H1 (cell line): ENCODE measurements at regions not wholly inside any gene's neighbourhood (a gene's known extent, or its start where the extent isn't known, plus 50 kb on each side); places are given as distances from the start of the nearest gene placed in this dataset.

Experiments used
- CTCF ChIA-PET: fragments of 300-600 bp; sonication (Branson Sonifier 250); formaldehyde crosslinking; loops from one replicate; lab custom pipeline; 2021; ENCODE audit not compliant: partially characterized antibody; lab: Charles Lee
- POLR2A ChIA-PET: fragments of 300-600 bp; sonication (Branson Sonifier 250); formaldehyde crosslinking; loops from one replicate; lab custom pipeline; 2021; ENCODE audit warnings: inconsistent platforms; ENCODE audit not compliant: partially characterized antibody; lab: Charles Lee
- DNase-seq, 2 experiments: peaks; one replicate each; pipeline versions ENCODE4 v3.0.0 to v3.0.0-alpha.2; 2010 to 2022; ENCODE audit warnings: low spot score in 2 of 2, low read depth in 1 of 2, mixed read lengths in 1 of 2
- FAIRE-seq: peaks from 2 replicates; lab custom pipeline; 2011; peaks lifted over from hg19 to GRCh38; lab: Jason Lieb, UNC
- H2AFZ ChIP-seq: 2 replicates; pipeline ENCODE4 v1.8.1; 2012; ENCODE audit warnings: low read length, inconsistent platforms
- H2AK5ac ChIP-seq: 2 replicates; pipeline ENCODE4 v1.6.1; 2013; ENCODE audit warnings: low read depth, low read length
- H2BK120ac ChIP-seq: replicated peaks from 2 replicates; pipeline ENCODE3; 2013; ENCODE audit warnings: low read depth, low read length, inconsistent platforms
- H2BK12ac ChIP-seq: 2 replicates; pipeline ENCODE4 v1.6.1; 2013; ENCODE audit warnings: low read depth, low read length
- H2BK15ac ChIP-seq: 2 replicates; pipeline ENCODE4 v1.6.1; 2013; ENCODE audit warnings: low read length
- H2BK20ac ChIP-seq: 2 replicates; pipeline ENCODE4 v1.6.1; 2013; ENCODE audit warnings: low read length
- H2BK5ac ChIP-seq: 2 replicates; pipeline ENCODE4 v1.6.1; 2013; ENCODE audit warnings: low read depth, low read length
- H3K14ac ChIP-seq: 2 replicates; pipeline ENCODE4 v1.6.1; 2013; ENCODE audit warnings: inconsistent platforms; ENCODE audit not compliant: insufficient read length
- H3K18ac ChIP-seq: 2 replicates; pipeline ENCODE4 v1.6.1; 2013; ENCODE audit warnings: low read length; ENCODE audit errors: extremely low read depth
- H3K23ac ChIP-seq: 2 replicates; pipeline ENCODE4 v1.6.1; 2013; ENCODE audit warnings: inconsistent platforms; ENCODE audit not compliant: insufficient read length
- H3K23me2 ChIP-seq: 2 replicates; pipeline ENCODE4 v1.6.1; 2013; ENCODE audit warnings: low read depth, low read length
- H3K27ac ChIP-seq: 2 replicates; pipeline ENCODE4 v1.6.1; 2011; ENCODE audit warnings: low read depth, low read length, inconsistent platforms
- H3K27me3 ChIP-seq, 4 experiments: replicated peaks in 1 of 4; 1 replicate in 1 of 4; 2 replicates in 3 of 4; pipeline versions ENCODE4 v1.6.1 to v1.8.1; 2011 to 2013; ENCODE audit warnings: low read length in 3 of 4, mild to moderate bottlenecking in 3 of 4, inconsistent platforms in 2 of 4, mixed read lengths in 2 of 4, moderate library complexity in 1 of 4; ENCODE audit not compliant: control insufficient read depth in 3 of 4, insufficient read depth in 3 of 4; ENCODE audit errors: extremely low read depth in 1 of 4
- H3K36me3 ChIP-seq, 4 experiments: 2 replicates each; pipeline versions ENCODE4 v1.6.1 to v1.8.1; 2011 to 2013; ENCODE audit warnings: mild to moderate bottlenecking in 4 of 4, low read length in 3 of 4, moderate library complexity in 2 of 4, control low read depth in 1 of 4, inconsistent platforms in 1 of 4; ENCODE audit not compliant: insufficient read depth in 4 of 4, control insufficient read depth in 2 of 4
- H3K4ac ChIP-seq: replicated peaks from 2 replicates; pipeline ENCODE3; 2013; ENCODE audit warnings: low read length, low read depth, mixed read lengths, inconsistent platforms; ENCODE audit not compliant: insufficient read length
- H3K4me1 ChIP-seq, 4 experiments: replicated peaks in 1 of 4; 1 replicate in 1 of 4; 2 replicates in 3 of 4; pipeline versions ENCODE4 v1.6.1 to v1.8.1; 2011 to 2013; ENCODE audit warnings: low read length in 3 of 4, inconsistent platforms in 2 of 4, mixed read lengths in 1 of 4; ENCODE audit not compliant: insufficient read depth in 4 of 4, control insufficient read depth in 3 of 4
- H3K4me2 ChIP-seq, 2 experiments: 2 replicates each; pipeline versions ENCODE4 v1.6.1 to v1.8.1; 2011 to 2013; ENCODE audit warnings: low read depth in 2 of 2, low read length in 2 of 2, control low read depth in 1 of 2, inconsistent platforms in 1 of 2, mild to moderate bottlenecking in 1 of 2; ENCODE audit not compliant: insufficient read depth in 1 of 2
- H3K4me3 ChIP-seq, 4 experiments: fragments of 200-600, 300-600 bp in 1 of 4; sonication (generic), shearing (Covaris generic), sonication (Bioruptor Twin) in 1 of 4; 2 replicates each; pipeline versions ENCODE4 v1.5.1 to v1.8.1; 2011 to 2016; ENCODE audit warnings: low read length in 4 of 4, low read depth in 3 of 4, control low read depth in 2 of 4, inconsistent platforms in 2 of 4, mild to moderate bottlenecking in 2 of 4, mixed read lengths in 1 of 4, moderate library complexity in 1 of 4; ENCODE audit not compliant: insufficient read depth in 2 of 4; ENCODE audit errors: extremely low read depth in 1 of 4
- H3K56ac ChIP-seq: replicated peaks from 2 replicates; pipeline ENCODE3; 2013; ENCODE audit warnings: low read depth, mild to moderate bottlenecking, mixed read lengths, low read length, inconsistent platforms; ENCODE audit not compliant: insufficient read length
- H3K79me1 ChIP-seq: 2 replicates; pipeline ENCODE4 v1.6.1; 2013; ENCODE audit warnings: low read depth, low read length, control low read depth
- H3K79me2 ChIP-seq, 2 experiments: 2 replicates each; pipeline versions ENCODE4 v1.6.1 to v1.8.1; 2012 to 2013; ENCODE audit warnings: low read length in 2 of 2, mild to moderate bottlenecking in 2 of 2, inconsistent platforms in 1 of 2; ENCODE audit not compliant: insufficient read depth in 2 of 2, control insufficient read depth in 1 of 2
- H3K9ac ChIP-seq, 4 experiments: replicated peaks in 1 of 4; 1 replicate in 1 of 4; 2 replicates in 3 of 4; pipeline versions ENCODE4 v1.6.1 to v1.8.1; 2011 to 2013; ENCODE audit warnings: low read depth in 3 of 4, low read length in 3 of 4, control low read depth in 2 of 4, mild to moderate bottlenecking in 2 of 4, moderate library complexity in 2 of 4, inconsistent platforms in 1 of 4; ENCODE audit errors: extremely low read depth in 1 of 4
- H3K9me3 ChIP-seq, 2 experiments: 2 replicates each; pipeline versions ENCODE4 v1.6.1 to v1.8.1; 2012 to 2013; ENCODE audit warnings: mild to moderate bottlenecking in 2 of 2, moderate library complexity in 2 of 2, control low read depth in 1 of 2, inconsistent platforms in 1 of 2, low read depth in 1 of 2, low read length in 1 of 2, mixed read lengths in 1 of 2; ENCODE audit not compliant: insufficient read depth in 2 of 2
- H4K20me1 ChIP-seq, 2 experiments: replicated peaks in 1 of 2; 2 replicates each; pipeline versions ENCODE3 to v1.8.1; 2011 to 2013; ENCODE audit warnings: inconsistent platforms in 2 of 2, low read length in 2 of 2, mild to moderate bottlenecking in 1 of 2; ENCODE audit not compliant: insufficient read depth in 2 of 2, control insufficient read depth in 1 of 2
- H4K5ac ChIP-seq: 2 replicates; pipeline ENCODE4 v1.6.1; 2013; ENCODE audit warnings: low read length, low read depth, mixed read lengths, inconsistent platforms; ENCODE audit not compliant: insufficient read length
- H4K8ac ChIP-seq: 2 replicates; pipeline ENCODE4 v1.8.0; 2013; ENCODE audit warnings: mild to moderate bottlenecking, moderate library complexity, low read length, inconsistent platforms; ENCODE audit not compliant: insufficient read depth; ENCODE audit errors: extremely low read depth
- H4K91ac ChIP-seq: replicated peaks from 2 replicates; pipeline ENCODE3; 2013; ENCODE audit warnings: low read length, mixed read lengths, inconsistent platforms; ENCODE audit not compliant: insufficient read length
- ASH2L ChIP-seq: fragments of 200-600, 300-600 bp; sonication (generic); IDR thresholded peaks from one replicate; pipeline ENCODE4 v1.7.1; 2017; ENCODE audit warnings: low read length
- BACH1 ChIP-seq: IDR thresholded peaks from 2 replicates; pipeline ENCODE4 v1.6.1; 2012; ENCODE audit warnings: low read length, improper control_type of control experiment
- KDM4A ChIP-seq: IDR thresholded peaks from one replicate; pipeline ENCODE4 v1.7.1; 2012; ENCODE audit warnings: low read depth, mild to moderate bottlenecking, moderate library complexity, low read length, inconsistent platforms; ENCODE audit not compliant: severe bottlenecking
- RNF2 ChIP-seq: fragments of 200-900, 300-1000 bp; sonication (generic); IDR thresholded peaks from 2 replicates; pipeline ENCODE4 v1.7.1; 2016; ENCODE audit warnings: borderline replicate concordance, low read depth, mild to moderate bottlenecking, antibody characterized with exemption, low read length; ENCODE audit not compliant: poor library complexity, severe bottlenecking; ENCODE audit errors: missing control alignments
- SAP30 ChIP-seq: fragments of 300-600 bp; sonication (generic); IDR thresholded peaks from 2 replicates; pipeline ENCODE4 v1.7.1; 2012; ENCODE audit warnings: low read length, moderate library complexity, mild to moderate bottlenecking, inconsistent platforms; ENCODE audit not compliant: insufficient read depth, insufficient replicate concordance
- SIRT6 ChIP-seq: IDR thresholded peaks from one replicate; pipeline ENCODE4 v1.7.1; 2012; ENCODE audit warnings: low read length, inconsistent platforms
- ZNF274 ChIP-seq: IDR thresholded peaks from 2 replicates; pipeline ENCODE4 v1.7.0; 2012; ENCODE audit warnings: low read length, borderline replicate concordance; ENCODE audit errors: extremely low read depth
- WGBS, 2 experiments: shearing (Covaris generic) in 1 of 2; methylation state at CpG; one replicate each; pipeline versions ENCODE4 v1.1.6 to v1.1.7; 2013 to 2015; ENCODE audit warnings: low lambda C conversion rate in 2 of 2, mixed read lengths in 2 of 2, inconsistent platforms in 1 of 2, low coverage in 1 of 2, missing lambda C conversion rate in 1 of 2; ENCODE audit not compliant: insufficient replicate concordance in 2 of 2, insufficient coverage in 1 of 2, insufficient read length in 1 of 2; ENCODE audit errors: extremely low coverage in 1 of 2, missing lambda C conversion rate in 1 of 2; 5-methylcytosine and 5-hydroxymethylcytosine counted together
- TF ChIP-seq, protein P1 (sequence below): IDR thresholded peaks from 2 replicates; pipeline ENCODE4 v1.6.1; 2011; ENCODE audit warnings: low read length, improper control_type of control experiment
- TF ChIP-seq, protein P2 (sequence below): IDR thresholded peaks from 2 replicates; pipeline ENCODE4 v1.6.1; 2012; ENCODE audit warnings: inconsistent platforms
- TF ChIP-seq, protein P3 (sequence below), 3 experiments: IDR thresholded peaks; 1 replicate in 2 of 3; 2 replicates in 1 of 3; pipeline versions ENCODE4 v1.5.1 to v1.6.1; 2011; ENCODE audit warnings: low read length in 3 of 3, mild to moderate bottlenecking in 3 of 3, inconsistent platforms in 2 of 3, low read depth in 1 of 3, moderate library complexity in 1 of 3; ENCODE audit not compliant: insufficient read depth in 1 of 3; ENCODE audit errors: control extremely low read depth in 1 of 3

DNA sequence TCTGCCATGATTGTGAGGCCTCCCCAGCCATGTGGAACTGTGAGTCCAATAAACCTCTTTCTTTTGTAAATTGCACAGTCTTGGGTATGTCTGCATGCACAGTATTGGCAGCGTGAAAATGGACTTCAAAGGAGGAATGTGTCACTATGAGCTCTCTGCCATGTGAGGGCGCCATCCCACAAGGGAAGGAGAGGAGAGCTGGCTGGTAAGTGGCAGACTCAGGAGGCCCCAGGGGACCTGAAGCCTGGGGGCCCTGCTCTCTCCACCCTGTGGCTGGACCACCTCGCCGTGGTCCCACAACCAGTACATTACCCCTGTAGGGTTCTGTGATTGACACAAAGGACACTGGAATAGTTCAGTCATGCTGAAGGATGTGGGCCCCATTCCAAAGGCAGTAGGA is 122.1 kb downstream of the RPIA start:
- FAIRE-seq = no peak
- H3K4me3 ChIP-seq = no peak overlapping the region
- ChIA-PET CTCF (no interaction called here), POLR2A (no interaction called here)
- no peak overlapping the region for H4K5ac ChIP-seq
- H3K36me3 ChIP-seq = no peaks in the 10 kb centered on the region
- no peak overlapping the region for H2BK15ac ChIP-seq
- WGBS, 2 experiments = 70% methylated on average over 4 of the region's 4 CpGs; no CpG with 5 or more reads in 1 of the 2 experiments
- no peaks in the 10 kb centered on the region for H3K27me3 ChIP-seq
- no peak overlapping the region for H2BK12ac ChIP-seq
- H4K91ac ChIP-seq = no peak overlapping the region
- no peak overlapping the region for H2BK5ac ChIP-seq
- no peak overlapping the region for H3K9ac ChIP-seq
- no peak for DNase-seq
- no peaks in the 10 kb centered on the region for H4K20me1 ChIP-seq
- no peak overlapping the region for H2AFZ ChIP-seq
- no peak overlapping the region for H2AK5ac ChIP-seq
- H3K56ac ChIP-seq = no peak overlapping the region
- no peaks in the 10 kb centered on the region for H3K4me1 ChIP-seq
- no peak overlapping the region for H3K27ac ChIP-seq
- H3K23ac ChIP-seq = no peak overlapping the region
- no peak overlapping the region for H3K4me2 ChIP-seq
- no peaks in the 10 kb centered on the region for H3K79me2 ChIP-seq
- no peak overlapping the region for H3K4ac ChIP-seq
- no peak overlapping the region for H4K8ac ChIP-seq
- peaks cover 14 to 15% of the 10 kb centered on the region in 2 experiments; a peak in 3 of 4 replicates for H3K9me3 ChIP-seq
- no peak overlapping the region for H3K14ac ChIP-seq
- H3K18ac ChIP-seq = no peak overlapping the region
- no peaks in the 10 kb centered on the region for H3K79me1 ChIP-seq
- no peak overlapping the region for H2BK120ac ChIP-seq
- no peaks in the 10 kb centered on the region for H3K23me2 ChIP-seq
- no peak overlapping the region for H2BK20ac ChIP-seq
- TF ChIP-seq ZNF274 = no peak
- no peak for TF ChIP-seq ASH2L
- TF ChIP-seq, protein P1, sequence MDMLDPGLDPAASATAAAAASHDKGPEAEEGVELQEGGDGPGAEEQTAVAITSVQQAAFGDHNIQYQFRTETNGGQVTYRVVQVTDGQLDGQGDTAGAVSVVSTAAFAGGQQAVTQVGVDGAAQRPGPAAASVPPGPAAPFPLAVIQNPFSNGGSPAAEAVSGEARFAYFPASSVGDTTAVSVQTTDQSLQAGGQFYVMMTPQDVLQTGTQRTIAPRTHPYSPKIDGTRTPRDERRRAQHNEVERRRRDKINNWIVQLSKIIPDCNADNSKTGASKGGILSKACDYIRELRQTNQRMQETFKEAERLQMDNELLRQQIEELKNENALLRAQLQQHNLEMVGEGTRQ = no peak
- no peak for TF ChIP-seq RNF2
- TF ChIP-seq SAP30 = no peak
- no peak for TF ChIP-seq BACH1
- TF ChIP-seq, protein P2, sequence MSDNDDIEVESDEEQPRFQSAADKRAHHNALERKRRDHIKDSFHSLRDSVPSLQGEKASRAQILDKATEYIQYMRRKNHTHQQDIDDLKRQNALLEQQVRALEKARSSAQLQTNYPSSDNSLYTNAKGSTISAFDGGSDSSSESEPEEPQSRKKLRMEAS = no peak
- no peak for TF ChIP-seq SIRT6
- TF ChIP-seq, protein P3, sequence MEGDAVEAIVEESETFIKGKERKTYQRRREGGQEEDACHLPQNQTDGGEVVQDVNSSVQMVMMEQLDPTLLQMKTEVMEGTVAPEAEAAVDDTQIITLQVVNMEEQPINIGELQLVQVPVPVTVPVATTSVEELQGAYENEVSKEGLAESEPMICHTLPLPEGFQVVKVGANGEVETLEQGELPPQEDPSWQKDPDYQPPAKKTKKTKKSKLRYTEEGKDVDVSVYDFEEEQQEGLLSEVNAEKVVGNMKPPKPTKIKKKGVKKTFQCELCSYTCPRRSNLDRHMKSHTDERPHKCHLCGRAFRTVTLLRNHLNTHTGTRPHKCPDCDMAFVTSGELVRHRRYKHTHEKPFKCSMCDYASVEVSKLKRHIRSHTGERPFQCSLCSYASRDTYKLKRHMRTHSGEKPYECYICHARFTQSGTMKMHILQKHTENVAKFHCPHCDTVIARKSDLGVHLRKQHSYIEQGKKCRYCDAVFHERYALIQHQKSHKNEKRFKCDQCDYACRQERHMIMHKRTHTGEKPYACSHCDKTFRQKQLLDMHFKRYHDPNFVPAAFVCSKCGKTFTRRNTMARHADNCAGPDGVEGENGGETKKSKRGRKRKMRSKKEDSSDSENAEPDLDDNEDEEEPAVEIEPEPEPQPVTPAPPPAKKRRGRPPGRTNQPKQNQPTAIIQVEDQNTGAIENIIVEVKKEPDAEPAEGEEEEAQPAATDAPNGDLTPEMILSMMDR (IDR thresholded peaks at IDR 0.05; ENCODE audit: control extremely low read depth in 1 of 3, insufficient read depth in 1 of 3, low read depth in 1 of 3, low read length in 3 of 3) = peak; percentile 56 to 66 (median 65)
- no peak for TF ChIP-seq KDM4A
